K562 (cell line): ENCODE measurements at regions not wholly inside any gene's neighbourhood (a gene's known extent, or its start where the extent isn't known, plus 50 kb on each side); places are given as distances from the start of the nearest gene placed in this dataset.

Source experiments
- ATAC-seq: fragments of 200-7000 bp; cut with Tn5 transposase; 3 replicates; pipeline ENCODE4 v1.9.1; 2020; ENCODE audit warnings: moderate library complexity
- BruUV-seq: library from RNA; stranded (reverse); fragments of 400-500 nt; replicated peaks from 2 replicates; lab custom pipeline; 2021; lab: Mats Ljungman, UMichigan
- CTCF ChIA-PET: fragments of 300-600 bp; formaldehyde crosslinking; extraction: SDS; loops from one replicate; lab custom pipeline; 2021; ENCODE audit warnings: low intra/inter-chr PET ratio; lab: Yijun Ruan, JAX
- POLR2A ChIA-PET: fragments of 300-600, 350-650 bp; sonication (Branson Sonifier 250); formaldehyde crosslinking; extraction: SDS; loops from one replicate; lab custom pipeline; 2021; ENCODE audit warnings: antibody characterized with exemption, inconsistent platforms; lab: Yijun Ruan, JAX
- DNase-seq, 4 experiments: peaks; one replicate each; pipeline versions ENCODE4 v3.0.0 to v3.0.0-alpha.2; 2011 to 2018; ENCODE audit warnings: low spot score in 3 of 4, mixed read lengths in 3 of 4; ENCODE audit errors: extremely low read depth in 1 of 4
- FAIRE-seq: peaks from 2 replicates; lab custom pipeline; 2011; peaks lifted over from hg19 to GRCh38; lab: Jason Lieb, UNC
- H2AFZ ChIP-seq: 2 replicates; pipeline ENCODE4 v1.6.0; 2011; ENCODE audit warnings: low read depth, low read length, control low read depth, inconsistent platforms
- H3K27ac ChIP-seq: fragments of 200-600 bp; 3 replicates; pipeline ENCODE4 v1.8.0; 2011; ENCODE audit warnings: low read depth, mild to moderate bottlenecking, control low read depth, inconsistent platforms, low read length, moderate library complexity, mixed read lengths; ENCODE audit errors: extremely low read depth
- H3K27me3 ChIP-seq, 2 experiments: fragments of 300-600 bp in 1 of 2; 2 replicates in 1 of 2; 3 replicates in 1 of 2; pipeline versions ENCODE4 v1.6.0 to v1.8.0; 2011; ENCODE audit warnings: inconsistent platforms in 2 of 2, low read length in 2 of 2, mild to moderate bottlenecking in 1 of 2, mixed read lengths in 1 of 2, moderate library complexity in 1 of 2; ENCODE audit not compliant: control insufficient read depth in 2 of 2, insufficient read depth in 2 of 2
- H3K36me3 ChIP-seq: fragments of 300-600 bp; 3 replicates; pipeline ENCODE4 v1.8.0; 2011; ENCODE audit warnings: mild to moderate bottlenecking, low read length, inconsistent platforms; ENCODE audit not compliant: control insufficient read depth, insufficient read depth
- H3K4me1 ChIP-seq, 2 experiments: fragments of 200-600 bp in 1 of 2; replicated peaks in 1 of 2; 2 replicates in 1 of 2; 3 replicates in 1 of 2; pipeline versions ENCODE4 v1.5.1 to v1.8.0; 2011; ENCODE audit warnings: inconsistent platforms in 2 of 2, low read length in 2 of 2, mild to moderate bottlenecking in 1 of 2, mixed read lengths in 1 of 2, moderate library complexity in 1 of 2; ENCODE audit not compliant: control insufficient read depth in 2 of 2, insufficient read depth in 2 of 2
- H3K4me2 ChIP-seq: 2 replicates; pipeline ENCODE4 v1.6.1; 2011; ENCODE audit warnings: low read length, control low read depth, inconsistent platforms, mixed read lengths; ENCODE audit not compliant: insufficient read depth
- H3K4me3 ChIP-seq: fragments of 200-600 bp; sonication (generic), shearing (Covaris generic); 2 replicates; pipeline ENCODE4 v1.5.1; 2016; ENCODE audit warnings: control low read depth, inconsistent platforms
- H3K79me2 ChIP-seq: fragments of 200-600 bp; 3 replicates; pipeline ENCODE4 v1.8.0; 2011; ENCODE audit warnings: low read length, inconsistent platforms; ENCODE audit not compliant: control insufficient read depth, insufficient read depth
- H3K9ac ChIP-seq, 2 experiments: 2 replicates each; pipeline versions ENCODE4 v1.6.0 to v1.6.1; 2011; ENCODE audit warnings: low read depth in 2 of 2, low read length in 2 of 2, control low read depth in 1 of 2, inconsistent platforms in 1 of 2, mild to moderate bottlenecking in 1 of 2, mixed read lengths in 1 of 2; ENCODE audit not compliant: insufficient read depth in 1 of 2
- H3K9me1 ChIP-seq: one replicate; pipeline ENCODE4 v1.6.0; 2011; ENCODE audit warnings: inconsistent platforms, mild to moderate bottlenecking, low read length, moderate library complexity; ENCODE audit not compliant: control insufficient read depth, insufficient read depth
- H3K9me3 ChIP-seq: replicated peaks from 2 replicates; pipeline ENCODE4 v1.5.1; 2011; ENCODE audit warnings: low read depth, low read length, inconsistent platforms; ENCODE audit not compliant: control insufficient read depth, insufficient read depth
- H4K20me1 ChIP-seq: replicated peaks from 2 replicates; pipeline ENCODE4 v1.6.1; 2011; ENCODE audit warnings: low read length, inconsistent platforms, mixed read lengths; ENCODE audit not compliant: control insufficient read depth, insufficient read depth
- BRD9 ChIP-seq: fragments of 450-650 bp; IDR thresholded peaks from 2 replicates; pipeline ENCODE4 v1.6.1; 2018; ENCODE audit warnings: low read depth; ENCODE audit not compliant: partially characterized antibody
- GMEB1 ChIP-seq: fragments of 250-450 bp; sonication (Bioruptor Pico); IDR thresholded peaks from 2 replicates; pipeline ENCODE4 v1.4.0; 2020; ENCODE audit warnings: mild to moderate bottlenecking
- HCFC1 ChIP-seq: IDR thresholded peaks from 2 replicates; pipeline ENCODE4 v1.6.1; 2012; ENCODE audit warnings: low read depth, low read length, improper control_type of control experiment
- POLR3G ChIP-seq: IDR thresholded peaks from 2 replicates; pipeline ENCODE4 v1.6.1; 2011; ENCODE audit not compliant: insufficient read length, insufficient replicate concordance; ENCODE audit errors: extremely low read depth
- TRIM25 ChIP-seq: fragments of 450-650 bp; IDR thresholded peaks from 2 replicates; pipeline ENCODE4 v1.7.0; 2016; ENCODE audit warnings: borderline replicate concordance
- YBX1 ChIP-seq: fragments of 450-650 bp; IDR thresholded peaks from 2 replicates; pipeline ENCODE4 v1.7.1; 2016; ENCODE audit warnings: mild to moderate bottlenecking
- ZBTB5 ChIP-seq: fragments of 450-650 bp; IDR thresholded peaks from 2 replicates; pipeline ENCODE4 v1.6.1; 2017; ENCODE audit warnings: antibody characterized with exemption
- ZC3H11A ChIP-seq: IDR thresholded peaks from 2 replicates; pipeline ENCODE4 v1.6.1; 2012; ENCODE audit warnings: low read depth, low read length, improper control_type of control experiment
- ZFP36 ChIP-seq: fragments of 150-350 bp; IDR thresholded peaks from 2 replicates; pipeline ENCODE4 v1.6.1; 2018; ENCODE audit warnings: low read length, low read depth; ENCODE audit not compliant: partially characterized antibody
- WGBS: fragments of 100-300 bp; shearing (Covaris generic); methylation state at CpG from one replicate; pipeline ENCODE4 v1.1.6; 2016; ENCODE audit warnings: low coverage, mixed read lengths; ENCODE audit not compliant: insufficient coverage; ENCODE audit errors: missing lambda C conversion rate; 5-methylcytosine and 5-hydroxymethylcytosine counted together
- in situ Hi-C: fragments of 300-500 bp; cut with MboI; formaldehyde crosslinking; loops from 4 replicates; pipeline ENCODE4 v1.15.0; 2018; ENCODE audit warnings: inconsistent platforms, mixed read lengths
- intact Hi-C: fragments of 100-400 bp; cut with micrococcal nuclease; formaldehyde crosslinking; loops from 2 replicates; pipeline ENCODE4 v1.14.2; 2022

- ATAC-seq (no peak), DNase-seq (no peak), FAIRE-seq (no peak)
- Histone ChIP-seq H2AFZ (no peak overlapping the region), H3K9me1 (no peaks in the 10 kb centered on the region), H3K4me3 (no peak overlapping the region), H3K27me3 (peaks cover 0 to 18% of the 10 kb centered on the region in 2 experiments; a peak in 2 of 5 replicates), H3K79me2 (no peaks in the 10 kb centered on the region), H3K36me3 (no peaks in the 10 kb centered on the region), H3K4me1 (no peaks in the 10 kb centered on the region), H4K20me1 (no peaks in the 10 kb centered on the region), H3K27ac (no peak overlapping the region), H3K9me3 (no peaks in the 10 kb centered on the region), H3K9ac (no peak overlapping the region), H3K4me2 (no peak overlapping the region)
- no TSS peak for BruUV-seq
- WGBS, result under 1% methylated on average over 17 of the region's 17 CpGs
- in situ Hi-C loops, result no loop called here
- ChIA-PET POLR2A (interaction anchor here (0.6 kb wide), 1 partner anchor 221 kb away, joined by 3 read pairs; no protein-coding TSS in a partner anchor), CTCF (no interaction called here)
- intact Hi-C loops, result no loop called here
- no peak for TF ChIP-seq ZC3H11A
Measured at GRCh38 chr10:124307591-124307990, 111.1 kb downstream of the OAT start.

- POLR2A ChIA-PET, result interaction anchor here (0.7 kb wide), 1 partner anchor 35 kb away, joined by 3 read pairs; no protein-coding TSS in a partner anchor
- no peaks in the 10 kb centered on the region for H3K4me1 ChIP-seq
- intact Hi-C loops, result no loop called here
- DNase-seq (no peak), ATAC-seq (no peak), FAIRE-seq (no peak)
- no TSS peak for BruUV-seq
- in situ Hi-C loops, result no loop called here
- CTCF ChIA-PET, result no interaction called here
- no peak overlapping the region for H3K4me2 ChIP-seq
- H2AFZ ChIP-seq, result no peak overlapping the region
- 0% methylated on average over 2 of the region's 4 CpGs for WGBS
- no peaks in the 10 kb centered on the region for H3K9me3 ChIP-seq
- H3K4me3 ChIP-seq, result no peak overlapping the region
- no peaks in the 10 kb centered on the region for H3K36me3 ChIP-seq
- H3K27me3 ChIP-seq, result peaks cover 0 to 18% of the 10 kb centered on the region in 2 experiments; a peak in 2 of 5 replicates
- H3K9ac ChIP-seq, result no peak overlapping the region
- H3K27ac ChIP-seq, result no peak overlapping the region
- no peaks in the 10 kb centered on the region for H4K20me1 ChIP-seq
- no peaks in the 10 kb centered on the region for H3K79me2 ChIP-seq
- no peaks in the 10 kb centered on the region for H3K9me1 ChIP-seq
- no peak for TF ChIP-seq TRIM25
- no peak for TF ChIP-seq GMEB1 (CRISPR knock-in tag)
- TF ChIP-seq ZFP36, result no peak
- no peak for TF ChIP-seq YBX1
- TF ChIP-seq ZBTB5, result no peak
- TF ChIP-seq BRD9, result no peak
- TF ChIP-seq HCFC1, result no peak
- no peak for TF ChIP-seq POLR3G
Measured at GRCh38 chr10:124306922-124307371, 111.8 kb downstream of the OAT start.
